ENCODE measurements at regions not wholly inside any gene's neighbourhood (a gene's known extent, or its start where the extent isn't known, plus 50 kb on each side); places are given as distances from the start of the nearest gene placed in this dataset.

GRCh38 chr2:118249531-118249930 is 161.3 kb downstream of the INSIG2 start:
- Histone ChIP-seq H3K4me3 (no peak overlapping the region), H3K27ac (no peak overlapping the region), H3K27me3 (no peaks in the 10 kb centered on the region), H3K4me1 (no peaks in the 10 kb centered on the region), H3K36me3 (no peaks in the 10 kb centered on the region), H3K9me3 (no peaks in the 10 kb centered on the region)
- intact Hi-C loops (cut with DNase I; ENCODE audit: low total_unique reads) = no loop called here
- ATAC-seq = no peak
- DNase-seq = no peak
- no peak for TF ChIP-seq CTCF (IDR thresholded peaks at IDR 0.05 in 4 of 5, conservative IDR thresholded peaks at IDR 0.05 in 1 of 5)
- TF ChIP-seq POLR2A (IDR thresholded peaks at IDR 0.05) = no peak
- in situ Hi-C loops (cut with MboI; ENCODE audit: low sequenced_read_pairs in 4 of 4) = no loop called here

GRCh38 chr2:118246726-118247125 is 158.5 kb downstream of the INSIG2 start:
- Histone ChIP-seq H3K4me1 (no peaks in the 10 kb centered on the region), H3K27ac (no peak overlapping the region), H3K36me3 (no peaks in the 10 kb centered on the region), H3K4me3 (no peak overlapping the region), H3K9me3 (no peaks in the 10 kb centered on the region), H3K27me3 (no peaks in the 10 kb centered on the region)
- DNase-seq (peak; percentile 60 to 61), ATAC-seq (peak; percentile 87 to 92)
- TF ChIP-seq CTCF (IDR thresholded peaks at IDR 0.05 in 4 of 5, conservative IDR thresholded peaks at IDR 0.05 in 1 of 5) = no peak
- no peak for TF ChIP-seq POLR2A (IDR thresholded peaks at IDR 0.05)
- in situ Hi-C loops (cut with MboI; ENCODE audit: low sequenced_read_pairs in 4 of 4) (no loop called here), intact Hi-C loops (cut with DNase I; ENCODE audit: low total_unique reads) (no loop called here)

- Histone ChIP-seq H3K27me3 (no peaks in the 10 kb centered on the region), H3K9me3 (no peaks in the 10 kb centered on the region), H3K4me1 (no peaks in the 10 kb centered on the region), H3K27ac (no peak overlapping the region), H3K36me3 (no peaks in the 10 kb centered on the region), H3K4me3 (no peak overlapping the region)
- TF ChIP-seq CTCF (IDR thresholded peaks at IDR 0.05 in 4 of 5, conservative IDR thresholded peaks at IDR 0.05 in 1 of 5) (no peak), POLR2A (IDR thresholded peaks at IDR 0.05) (no peak)
- in situ Hi-C loops (cut with MboI; ENCODE audit: low sequenced_read_pairs in 4 of 4) = no loop called here
- intact Hi-C loops (cut with DNase I; ENCODE audit: low total_unique reads) = no loop called here
- DNase-seq = no peak
- ATAC-seq = no peak
Observed at GRCh38 chr2:118246079-118246478, 157.8 kb downstream of the INSIG2 start.

- Histone ChIP-seq H3K4me3 (no peak overlapping the region), H3K36me3 (no peaks in the 10 kb centered on the region), H3K4me1 (no peaks in the 10 kb centered on the region), H3K27ac (no peak overlapping the region), H3K27me3 (no peaks in the 10 kb centered on the region), H3K9me3 (no peaks in the 10 kb centered on the region)
- in situ Hi-C loops (cut with MboI; ENCODE audit: low sequenced_read_pairs in 4 of 4) (no loop called here), intact Hi-C loops (cut with DNase I; ENCODE audit: low total_unique reads) (no loop called here)
- DNase-seq = no peak
- TF ChIP-seq POLR2A (IDR thresholded peaks at IDR 0.05) = no peak
- no peak for TF ChIP-seq CTCF (IDR thresholded peaks at IDR 0.05 in 4 of 5, conservative IDR thresholded peaks at IDR 0.05 in 1 of 5)
- no peak for ATAC-seq
Observed at GRCh38 chr2:118244686-118245085, 156.4 kb downstream of the INSIG2 start.

- intact Hi-C loops (cut with DNase I; ENCODE audit: low total_unique reads) = no loop called here
- Histone ChIP-seq H3K4me1 (no peaks in the 10 kb centered on the region), H3K4me3 (no peak overlapping the region), H3K9me3 (no peaks in the 10 kb centered on the region), H3K27ac (no peak overlapping the region), H3K27me3 (no peaks in the 10 kb centered on the region), H3K36me3 (no peaks in the 10 kb centered on the region)
- ATAC-seq (no peak), DNase-seq (no peak)
- in situ Hi-C loops (cut with MboI; ENCODE audit: low sequenced_read_pairs in 4 of 4) = no loop called here
- no peak for TF ChIP-seq POLR2A (IDR thresholded peaks at IDR 0.05)
- TF ChIP-seq CTCF (IDR thresholded peaks at IDR 0.05 in 4 of 5, conservative IDR thresholded peaks at IDR 0.05 in 1 of 5) = no peak
Observed at GRCh38 chr2:118243031-118243430, 154.8 kb downstream of the INSIG2 start.
